SK-N-SH (cell line): ENCODE measurements at regions not wholly inside any gene's neighbourhood (a gene's known extent, or its start where the extent isn't known, plus 50 kb on each side); places are given as distances from the start of the nearest gene placed in this dataset.

Source experiments
- CTCF ChIA-PET: fragments of 300-600, 350-600 bp; formaldehyde crosslinking; extraction: SDS; loops from one replicate; lab custom pipeline; 2021; lab: Yijun Ruan, JAX
- POLR2A ChIA-PET: fragments of 350-600 bp; sonication (Branson Sonifier 250); formaldehyde crosslinking; extraction: SDS; loops from one replicate; lab custom pipeline; 2020; ENCODE audit warnings: antibody characterized with exemption, inconsistent platforms; lab: Yijun Ruan, JAX
- DNase-seq: peaks from one replicate; pipeline ENCODE4 v3.0.0; 2012
- H2AFZ ChIP-seq: fragments of 200-600 bp; sonication (generic); 2 replicates; pipeline ENCODE4 v1.8.1; 2016; ENCODE audit warnings: antibody characterized with exemption, mild to moderate bottlenecking, low read depth
- H3F3A ChIP-seq: fragments of 200-600 bp; sonication (generic); replicated peaks from 2 replicates; pipeline ENCODE3; 2016; ENCODE audit warnings: antibody characterized with exemption, mild to moderate bottlenecking; ENCODE audit not compliant: insufficient read depth
- H3K27ac ChIP-seq, 2 experiments: fragments of 200-500 bp in 1 of 2; fragments of 200-600 bp in 1 of 2; sonication (Bioruptor generic) in 1 of 2; sonication (generic), shearing (Covaris generic) in 1 of 2; 2 replicates each; pipeline versions ENCODE4 v1.5.1 to v1.6.1; 2014 to 2016; ENCODE audit warnings: low read depth in 2 of 2, inconsistent platforms in 1 of 2, low read length in 1 of 2, mild to moderate bottlenecking in 1 of 2, mixed read lengths in 1 of 2
- H3K27me3 ChIP-seq: fragments of 200-600 bp; sonication (generic), shearing (Covaris generic); 2 replicates; pipeline ENCODE4 v1.6.1; 2016; ENCODE audit warnings: mixed run types; ENCODE audit not compliant: insufficient read depth
- H3K36me3 ChIP-seq, 2 experiments: fragments of 200-500 bp in 1 of 2; fragments of 200-600 bp in 1 of 2; sonication (Bioruptor generic) in 1 of 2; sonication (generic) in 1 of 2; replicated peaks in 1 of 2; 2 replicates each; pipeline versions ENCODE3 to v1.5.1; 2014 to 2016; ENCODE audit warnings: low read length in 1 of 2, mild to moderate bottlenecking in 1 of 2; ENCODE audit not compliant: insufficient read depth in 2 of 2, control insufficient read depth in 1 of 2
- H3K4me1 ChIP-seq, 2 experiments: fragments of 200-500 bp in 1 of 2; fragments of 200-600 bp in 1 of 2; sonication (Bioruptor generic) in 1 of 2; sonication (generic), shearing (Covaris generic) in 1 of 2; 2 replicates each; pipeline versions ENCODE4 v1.5.1 to v1.6.1; 2014 to 2016; ENCODE audit warnings: low read depth in 1 of 2, low read length in 1 of 2, mixed run types in 1 of 2; ENCODE audit not compliant: insufficient read depth in 2 of 2, control insufficient read depth in 1 of 2
- H3K4me2 ChIP-seq: fragments of 200-600 bp; sonication (generic), shearing (Covaris generic); 2 replicates; pipeline ENCODE4 v1.6.1; 2017; ENCODE audit warnings: mixed run types
- H3K4me3 ChIP-seq, 2 experiments: fragments of 200-500 bp in 1 of 2; fragments of 200-600 bp in 1 of 2; sonication (Bioruptor generic) in 1 of 2; sonication (generic), shearing (Covaris generic) in 1 of 2; 2 replicates each; pipeline versions ENCODE4 v1.5.1 to v1.8.1; 2014 to 2016; ENCODE audit warnings: low read depth in 2 of 2, inconsistent platforms in 1 of 2, low read length in 1 of 2, mild to moderate bottlenecking in 1 of 2, mixed read lengths in 1 of 2, moderate library complexity in 1 of 2
- H3K79me2 ChIP-seq: fragments of 200-600 bp; sonication (generic); 2 replicates; pipeline ENCODE4 v1.8.1; 2017; ENCODE audit warnings: mild to moderate bottlenecking; ENCODE audit not compliant: insufficient read depth
- H3K9ac ChIP-seq: fragments of 200-600 bp; sonication (generic); 2 replicates; pipeline ENCODE4 v1.6.1; 2017; ENCODE audit warnings: mixed run types
- H3K9me2 ChIP-seq: fragments of 200-600 bp; sonication (generic); 2 replicates; pipeline ENCODE4 v1.6.1; 2017; ENCODE audit warnings: mixed run types
- H3K9me3 ChIP-seq: fragments of 200-600 bp; sonication (generic); 2 replicates; pipeline ENCODE4 v1.6.1; 2017; ENCODE audit warnings: mixed run types, mild to moderate bottlenecking, moderate library complexity
- H4K20me1 ChIP-seq: fragments of 200-600 bp; sonication (generic); 2 replicates; pipeline ENCODE4 v1.6.1; 2017; ENCODE audit warnings: mild to moderate bottlenecking, mixed run types; ENCODE audit not compliant: insufficient read depth
- CTCF ChIP-seq: fragments of 200-600 bp; sonication (generic); IDR thresholded peaks from 2 replicates; pipeline ENCODE4 v1.6.1; 2017; ENCODE audit warnings: antibody characterized with exemption, mild to moderate bottlenecking, moderate library complexity
- ELF1 ChIP-seq: IDR thresholded peaks from 2 replicates; pipeline ENCODE4 v1.4.0; 2012
- EP300 ChIP-seq, 2 experiments: IDR thresholded peaks; 2 replicates each; pipeline versions ENCODE4 v1.4.0 to v1.6.1; 2012; ENCODE audit warnings: borderline replicate concordance in 1 of 2, low read depth in 1 of 2, low read length in 1 of 2
- EZH2phosphoT487 ChIP-seq: fragments of 200-600 bp; sonication (generic); IDR thresholded peaks from 2 replicates; pipeline ENCODE4 v1.6.1; 2017; ENCODE audit warnings: low read depth, mixed run types, mild to moderate bottlenecking, antibody characterized with exemption, moderate library complexity, borderline replicate concordance
- FOSL2 ChIP-seq: IDR thresholded peaks from 2 replicates; pipeline ENCODE4 v1.4.0; 2012; ENCODE audit warnings: low read depth, mild to moderate bottlenecking, moderate library complexity, borderline replicate concordance
- FOXJ3 ChIP-seq: sonication (generic); formaldehyde crosslinking; IDR thresholded peaks from 2 replicates; pipeline ENCODE4 v1.5.1; 2020; ENCODE audit warnings: mild to moderate bottlenecking, missing genetic modification reagents
- FOXM1 ChIP-seq: IDR thresholded peaks from 2 replicates; pipeline ENCODE4 v1.4.0; 2012; ENCODE audit warnings: low read depth, mild to moderate bottlenecking
- GATA2 ChIP-seq: sonication (generic); formaldehyde crosslinking; IDR thresholded peaks from 2 replicates; pipeline ENCODE4 v1.5.0; 2020; ENCODE audit warnings: mild to moderate bottlenecking, missing genetic modification reagents
- MEF2A ChIP-seq: IDR thresholded peaks from 2 replicates; pipeline ENCODE4 v1.4.0; 2012; ENCODE audit warnings: low read depth, borderline replicate concordance
- RAD21 ChIP-seq: IDR thresholded peaks from 2 replicates; pipeline ENCODE4 v1.6.1; 2012; ENCODE audit warnings: mild to moderate bottlenecking, low read length
- RFX5 ChIP-seq: IDR thresholded peaks from 2 replicates; pipeline ENCODE4 v1.6.1; 2012; ENCODE audit warnings: mild to moderate bottlenecking, improper control_type of control experiment, low read length
- RXRA ChIP-seq: IDR thresholded peaks from 2 replicates; pipeline ENCODE4 v1.4.0; 2012; ENCODE audit warnings: low read depth, mild to moderate bottlenecking, borderline replicate concordance
- SIN3A ChIP-seq: IDR thresholded peaks from 2 replicates; pipeline ENCODE4 v1.6.1; 2012; ENCODE audit warnings: low read depth, mild to moderate bottlenecking, low read length, moderate library complexity, borderline replicate concordance
- USF2 ChIP-seq: fragments of 150-350 bp; IDR thresholded peaks from 2 replicates; pipeline ENCODE4 v1.6.1; 2017; ENCODE audit warnings: antibody characterized with exemption, low read length, low read depth, borderline replicate concordance
- YY1 ChIP-seq: IDR thresholded peaks from 2 replicates; pipeline ENCODE4 v1.4.0; 2012; ENCODE audit warnings: low read depth, mild to moderate bottlenecking
- ZBTB33 ChIP-seq: IDR thresholded peaks from 2 replicates; pipeline ENCODE4 v1.4.0; 2012; ENCODE audit warnings: low read depth, borderline replicate concordance
- WGBS: methylation state at CpG from one replicate; pipeline ENCODE4 v1.1.6; 2017; ENCODE audit warnings: low lambda C conversion rate; 5-methylcytosine and 5-hydroxymethylcytosine counted together
- TF ChIP-seq, protein P1 (sequence below): IDR thresholded peaks from 2 replicates; pipeline ENCODE4 v1.6.1; 2012; ENCODE audit warnings: mild to moderate bottlenecking, low read depth, low read length, moderate library complexity
- TF ChIP-seq, protein P2 (sequence below): IDR thresholded peaks from 2 replicates; pipeline ENCODE4 v1.4.0; 2012; ENCODE audit warnings: low read depth

DNA sequence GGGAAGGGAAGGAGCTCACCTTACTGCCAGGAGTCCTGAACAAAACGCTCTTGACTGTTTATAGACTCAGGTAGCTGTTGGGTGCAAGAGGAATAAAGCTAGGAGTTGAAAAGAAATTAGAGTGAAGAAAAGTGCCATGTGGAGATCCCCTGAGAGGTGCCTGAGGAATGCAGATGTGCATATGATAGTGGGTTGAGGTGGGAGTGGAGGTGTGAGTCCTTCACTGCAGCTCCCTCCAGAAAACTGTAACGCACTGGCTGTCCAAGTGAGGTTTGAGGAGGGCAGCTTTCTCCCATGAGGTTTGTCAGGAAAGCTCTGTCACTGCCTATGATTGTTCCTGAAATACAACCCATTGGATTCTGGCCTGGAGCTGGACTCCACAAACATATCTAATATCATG, 904.8 kb upstream of the POT1 start:
- H3K9me3 ChIP-seq, result peaks cover 3% of the 10 kb centered on the region
- POLR2A ChIA-PET, result no interaction called here
- no peaks in the 10 kb centered on the region; the same call in 1 of the 2 replicates for H3K9me2 ChIP-seq
- no peaks in the 10 kb centered on the region for H3F3A ChIP-seq
- DNase-seq, result no peak
- TF ChIP-seq EP300 (IDR thresholded peaks at IDR 0.05; ENCODE audit: borderline replicate concordance in 1 of 2, low read depth in 1 of 2, low read length in 1 of 2) (no peak), SIN3A (no peak), FOXJ3 (CRISPR knock-in tag) (no peak), GATA2 (CRISPR knock-in tag) (no peak), MEF2A (no peak), RXRA (no peak), YY1 (no peak), RFX5 (no peak), FOXM1 (no peak), ZBTB33 (no peak), ELF1 (no peak), FOSL2 (no peak), CTCF (no peak), RAD21 (no peak), USF2 (no peak), EZH2phosphoT487 (no peak)
- TF ChIP-seq, protein P1, sequence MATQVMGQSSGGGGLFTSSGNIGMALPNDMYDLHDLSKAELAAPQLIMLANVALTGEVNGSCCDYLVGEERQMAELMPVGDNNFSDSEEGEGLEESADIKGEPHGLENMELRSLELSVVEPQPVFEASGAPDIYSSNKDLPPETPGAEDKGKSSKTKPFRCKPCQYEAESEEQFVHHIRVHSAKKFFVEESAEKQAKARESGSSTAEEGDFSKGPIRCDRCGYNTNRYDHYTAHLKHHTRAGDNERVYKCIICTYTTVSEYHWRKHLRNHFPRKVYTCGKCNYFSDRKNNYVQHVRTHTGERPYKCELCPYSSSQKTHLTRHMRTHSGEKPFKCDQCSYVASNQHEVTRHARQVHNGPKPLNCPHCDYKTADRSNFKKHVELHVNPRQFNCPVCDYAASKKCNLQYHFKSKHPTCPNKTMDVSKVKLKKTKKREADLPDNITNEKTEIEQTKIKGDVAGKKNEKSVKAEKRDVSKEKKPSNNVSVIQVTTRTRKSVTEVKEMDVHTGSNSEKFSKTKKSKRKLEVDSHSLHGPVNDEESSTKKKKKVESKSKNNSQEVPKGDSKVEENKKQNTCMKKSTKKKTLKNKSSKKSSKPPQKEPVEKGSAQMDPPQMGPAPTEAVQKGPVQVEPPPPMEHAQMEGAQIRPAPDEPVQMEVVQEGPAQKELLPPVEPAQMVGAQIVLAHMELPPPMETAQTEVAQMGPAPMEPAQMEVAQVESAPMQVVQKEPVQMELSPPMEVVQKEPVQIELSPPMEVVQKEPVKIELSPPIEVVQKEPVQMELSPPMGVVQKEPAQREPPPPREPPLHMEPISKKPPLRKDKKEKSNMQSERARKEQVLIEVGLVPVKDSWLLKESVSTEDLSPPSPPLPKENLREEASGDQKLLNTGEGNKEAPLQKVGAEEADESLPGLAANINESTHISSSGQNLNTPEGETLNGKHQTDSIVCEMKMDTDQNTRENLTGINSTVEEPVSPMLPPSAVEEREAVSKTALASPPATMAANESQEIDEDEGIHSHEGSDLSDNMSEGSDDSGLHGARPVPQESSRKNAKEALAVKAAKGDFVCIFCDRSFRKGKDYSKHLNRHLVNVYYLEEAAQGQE, result no peak
- TF ChIP-seq, protein P2, sequence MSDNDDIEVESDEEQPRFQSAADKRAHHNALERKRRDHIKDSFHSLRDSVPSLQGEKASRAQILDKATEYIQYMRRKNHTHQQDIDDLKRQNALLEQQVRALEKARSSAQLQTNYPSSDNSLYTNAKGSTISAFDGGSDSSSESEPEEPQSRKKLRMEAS, result no peak
- H3K4me2 ChIP-seq, result no peak overlapping the region
- WGBS, result 34% methylated on average over 2 of the region's 2 CpGs
- no peaks in the 10 kb centered on the region for H4K20me1 ChIP-seq
- H3K4me1 ChIP-seq, result no peaks in the 10 kb centered on the region
- H3K79me2 ChIP-seq, result no peaks in the 10 kb centered on the region
- no peak overlapping the region for H3K27ac ChIP-seq
- H3K36me3 ChIP-seq, result no peaks in the 10 kb centered on the region
- no peak overlapping the region for H3K4me3 ChIP-seq
- no peak overlapping the region for H3K9ac ChIP-seq
- no peak overlapping the region for H2AFZ ChIP-seq
- CTCF ChIA-PET, result no interaction called here
- H3K27me3 ChIP-seq, result no peaks in the 10 kb centered on the region
